Astrocyte (in vitro differentiated cells and primary cell): ENCODE measurements at regions not wholly inside any gene's neighbourhood (a gene's known extent, or its start where the extent isn't known, plus 50 kb on each side); places are given as distances from the start of the nearest gene placed in this dataset.

Experiments
- CTCF ChIP-seq: IDR thresholded peaks from 2 replicates; pipeline ENCODE4 v1.5.1; 2011; ENCODE audit warnings: low read depth, mild to moderate bottlenecking, inconsistent platforms, low read length, moderate library complexity; ENCODE audit not compliant: insufficient read depth
- EZH2 ChIP-seq: IDR thresholded peaks from 2 replicates; pipeline ENCODE4 v1.6.1; 2012; ENCODE audit warnings: mild to moderate bottlenecking, low read length, inconsistent platforms; ENCODE audit not compliant: insufficient read depth

GRCh38 chr17:83014940-83015910 lies 64.2 kb upstream of the METRNL start:
- TF ChIP-seq CTCF: no peak
- no peak for TF ChIP-seq EZH2
